HEK293 (cell line): ENCODE measurements at regions not wholly inside any gene's neighbourhood (a gene's known extent, or its start where the extent isn't known, plus 50 kb on each side); places are given as distances from the start of the nearest gene placed in this dataset.

ENCODE experiments used
- CTCF ChIA-PET: fragments of 350-600 bp; formaldehyde crosslinking; extraction: SDS; loops from one replicate; lab custom pipeline; 2021; ENCODE audit warnings: antibody characterized with exemption; lab: Yijun Ruan, JAX
- POLR2A ChIA-PET: fragments of 300-600 bp; formaldehyde crosslinking; extraction: SDS; loops from one replicate; lab custom pipeline; 2020; ENCODE audit warnings: antibody characterized with exemption, inconsistent platforms; lab: Yijun Ruan, JAX
- H3K27ac ChIP-seq: fragments of 200-500 bp; sonication (Bioruptor generic); 2 replicates; pipeline ENCODE4 v1.5.1; 2014; ENCODE audit warnings: low read depth, low read length, control low read depth, inconsistent platforms; ENCODE audit errors: extremely low read depth
- H3K36me3 ChIP-seq, 2 experiments: fragments of 200-500 bp in 1 of 2; sonication (Bioruptor generic) in 1 of 2; 1 replicate in 1 of 2; 2 replicates in 1 of 2; pipeline ENCODE4 v1.5.1; 2014 to 2017; ENCODE audit warnings: inconsistent platforms in 2 of 2, low read length in 2 of 2; ENCODE audit not compliant: control insufficient read depth in 2 of 2, insufficient read depth in 1 of 2
- H3K4me1 ChIP-seq: fragments of 200-500 bp; sonication (Bioruptor generic); 2 replicates; pipeline ENCODE4 v1.5.1; 2014; ENCODE audit warnings: mild to moderate bottlenecking, low read length, inconsistent platforms; ENCODE audit not compliant: control insufficient read depth, insufficient read depth
- H3K4me3 ChIP-seq: 2 replicates; pipeline ENCODE4 v1.5.1; 2011; ENCODE audit warnings: low read depth, mild to moderate bottlenecking, control low read depth, low read length, moderate library complexity
- H3K9me3 ChIP-seq: fragments of 200-500 bp; sonication (Bioruptor generic); 2 replicates; pipeline ENCODE4 v1.5.1; 2014; ENCODE audit warnings: low read depth, low read length, inconsistent platforms; ENCODE audit not compliant: control insufficient read depth, insufficient read depth
- BCL6B ChIP-seq: fragments of 450-650 bp; formaldehyde crosslinking; IDR thresholded peaks from 2 replicates; pipeline ENCODE4 v1.5.1; 2017; ENCODE audit warnings: missing biosample characterization, missing genetic modification characterization
- GLI4 ChIP-seq: fragments of 450-650 bp; formaldehyde crosslinking; IDR thresholded peaks from 2 replicates; pipeline ENCODE4 v1.5.1; 2016; ENCODE audit warnings: missing biosample characterization, missing genetic modification characterization
- HOXA7 ChIP-seq: sonication (generic); formaldehyde crosslinking; IDR thresholded peaks from 2 replicates; pipeline ENCODE4 v1.8.1; 2022; ENCODE audit warnings: missing genetic modification reagents, borderline replicate concordance
- KLF9 ChIP-seq: fragments of 450-650 bp; formaldehyde crosslinking; IDR thresholded peaks from 2 replicates; pipeline ENCODE4 v1.5.1; 2016; ENCODE audit warnings: missing biosample characterization, missing genetic modification characterization, low read depth
- OSR2 ChIP-seq: fragments of 450-650 bp; formaldehyde crosslinking; IDR thresholded peaks from 2 replicates; pipeline ENCODE4 v1.5.1; 2016; ENCODE audit warnings: missing biosample characterization, missing genetic modification characterization
- TRIM28 ChIP-seq: IDR thresholded peaks from 2 replicates; pipeline ENCODE4 v1.6.1; 2011; ENCODE audit warnings: low read length, control low read depth, borderline replicate concordance
- WT1 ChIP-seq: fragments of 450-650 bp; formaldehyde crosslinking; IDR thresholded peaks from 2 replicates; pipeline ENCODE4 v1.5.1; 2016; ENCODE audit warnings: missing biosample characterization, missing genetic modification characterization
- ZBTB20 ChIP-seq: fragments of 450-650 bp; formaldehyde crosslinking; IDR thresholded peaks from 2 replicates; pipeline ENCODE4 v1.5.1; 2016; ENCODE audit warnings: missing biosample characterization, missing genetic modification characterization
- ZBTB48 ChIP-seq: fragments of 450-650 bp; formaldehyde crosslinking; IDR thresholded peaks from 2 replicates; pipeline ENCODE4 v1.5.1; 2016; ENCODE audit warnings: missing biosample characterization, missing genetic modification characterization
- ZEB2 ChIP-seq: fragments of 450-650 bp; formaldehyde crosslinking; IDR thresholded peaks from 2 replicates; pipeline ENCODE4 v1.5.1; 2016; ENCODE audit warnings: missing biosample characterization, missing genetic modification characterization
- ZNF132 ChIP-seq: fragments of 450-650 bp; formaldehyde crosslinking; IDR thresholded peaks from 2 replicates; pipeline ENCODE4 v1.5.1; 2017; ENCODE audit warnings: missing biosample characterization, missing genetic modification characterization, borderline replicate concordance
- ZNF148 ChIP-seq: fragments of 450-650 bp; formaldehyde crosslinking; IDR thresholded peaks from 2 replicates; pipeline ENCODE4 v1.5.0; 2017; ENCODE audit warnings: missing biosample characterization, missing genetic modification characterization, borderline replicate concordance
- ZNF157 ChIP-seq: fragments of 450-650 bp; formaldehyde crosslinking; IDR thresholded peaks from 2 replicates; pipeline ENCODE4 v1.5.1; 2016; ENCODE audit warnings: missing biosample characterization, missing genetic modification characterization
- ZNF169 ChIP-seq: fragments of 450-650 bp; formaldehyde crosslinking; IDR thresholded peaks from 2 replicates; pipeline ENCODE4 v1.5.1; 2016; ENCODE audit warnings: missing biosample characterization, missing genetic modification characterization
- ZNF175 ChIP-seq: fragments of 450-650 bp; formaldehyde crosslinking; IDR thresholded peaks from 2 replicates; pipeline ENCODE4 v1.5.1; 2016; ENCODE audit warnings: missing biosample characterization, missing genetic modification characterization
- ZNF2 ChIP-seq: fragments of 450-650 bp; formaldehyde crosslinking; IDR thresholded peaks from 2 replicates; pipeline ENCODE4 v1.5.1; 2016; ENCODE audit warnings: missing biosample characterization, missing genetic modification characterization
- ZNF214 ChIP-seq: fragments of 450-650 bp; formaldehyde crosslinking; IDR thresholded peaks from 2 replicates; pipeline ENCODE4 v1.5.1; 2017; ENCODE audit warnings: missing biosample characterization, mild to moderate bottlenecking, missing genetic modification characterization, borderline replicate concordance
- ZNF221 ChIP-seq: fragments of 450-650 bp; formaldehyde crosslinking; IDR thresholded peaks from 2 replicates; pipeline ENCODE4 v1.5.1; 2017; ENCODE audit warnings: missing biosample characterization, missing genetic modification characterization, borderline replicate concordance
- ZNF280C ChIP-seq: fragments of 450-650 bp; formaldehyde crosslinking; IDR thresholded peaks from 2 replicates; pipeline ENCODE4 v1.5.1; 2016; ENCODE audit warnings: missing biosample characterization, missing genetic modification characterization
- ZNF350 ChIP-seq: fragments of 450-650 bp; formaldehyde crosslinking; IDR thresholded peaks from 2 replicates; pipeline ENCODE4 v1.5.0; 2017; ENCODE audit warnings: missing biosample characterization, mild to moderate bottlenecking, missing genetic modification characterization
- ZNF423 ChIP-seq: fragments of 450-650 bp; formaldehyde crosslinking; IDR thresholded peaks from 2 replicates; pipeline ENCODE4 v1.5.1; 2016; ENCODE audit warnings: missing biosample characterization, missing genetic modification characterization
- ZNF426 ChIP-seq: fragments of 450-650 bp; formaldehyde crosslinking; IDR thresholded peaks from 2 replicates; pipeline ENCODE4 v1.5.1; 2017; ENCODE audit warnings: missing biosample characterization, missing genetic modification characterization, mild to moderate bottlenecking, inconsistent platforms, moderate library complexity
- ZNF48 ChIP-seq: fragments of 450-650 bp; formaldehyde crosslinking; IDR thresholded peaks from 2 replicates; pipeline ENCODE4 v1.5.1; 2016; ENCODE audit warnings: missing biosample characterization, missing genetic modification characterization
- ZNF488 ChIP-seq: fragments of 450-650 bp; formaldehyde crosslinking; IDR thresholded peaks from 2 replicates; pipeline ENCODE4 v1.5.1; 2016; ENCODE audit warnings: missing biosample characterization, missing genetic modification characterization
- ZNF624 ChIP-seq: fragments of 450-650 bp; formaldehyde crosslinking; IDR thresholded peaks from 2 replicates; pipeline ENCODE4 v1.5.1; 2017; ENCODE audit warnings: missing biosample characterization, missing genetic modification characterization
- ZNF658 ChIP-seq: fragments of 450-650 bp; formaldehyde crosslinking; IDR thresholded peaks from 2 replicates; pipeline ENCODE4; 2016; ENCODE audit warnings: missing biosample characterization, missing genetic modification characterization
- ZNF692 ChIP-seq: fragments of 450-650 bp; formaldehyde crosslinking; IDR thresholded peaks from 2 replicates; pipeline ENCODE4 v1.5.1; 2016; ENCODE audit warnings: missing biosample characterization, missing genetic modification characterization
- ZNF785 ChIP-seq: fragments of 450-650 bp; formaldehyde crosslinking; IDR thresholded peaks from 2 replicates; pipeline ENCODE4 v1.5.1; 2016; ENCODE audit warnings: missing biosample characterization, missing genetic modification characterization
- ZNF791 ChIP-seq: fragments of 450-650 bp; formaldehyde crosslinking; IDR thresholded peaks from 2 replicates; pipeline ENCODE4 v1.5.1; 2016; ENCODE audit warnings: missing biosample characterization, missing genetic modification characterization
- ZSCAN30 ChIP-seq: fragments of 450-650 bp; IDR thresholded peaks from 2 replicates; pipeline ENCODE4 v1.5.1; 2018; ENCODE audit warnings: missing biosample characterization, mild to moderate bottlenecking, missing genetic modification characterization, moderate library complexity

- ChIA-PET CTCF (interaction anchor here (0.6 to 0.8 kb wide), 3 partner anchors 19 to 1958 kb away, joined by 3 to 4 read pairs (median 3); no protein-coding TSS in a partner anchor), POLR2A (no interaction called here)
- H3K36me3 ChIP-seq: no peaks in the 10 kb centered on the region
- H3K4me1 ChIP-seq: no peaks in the 10 kb centered on the region
- H3K4me3 ChIP-seq: no peak overlapping the region
- TF ChIP-seq KLF9 (no peak), ZSCAN30 (tag by site-specific recombination) (no peak), ZNF132 (tag by site-specific recombination) (no peak), ZNF658 (no peak), ZNF624 (tag by site-specific recombination) (no peak), GLI4 (tag by site-specific recombination) (no peak), ZNF280C (tag by site-specific recombination) (no peak), ZNF214 (tag by site-specific recombination) (no peak), ZNF426 (tag by site-specific recombination) (no peak), ZNF221 (tag by site-specific recombination) (no peak), ZNF2 (no peak), ZNF175 (tag by site-specific recombination) (no peak), ZBTB48 (no peak), ZNF48 (no peak), TRIM28 (no peak), ZNF157 (no peak), OSR2 (no peak), ZNF169 (no peak), BCL6B (tag by site-specific recombination) (no peak)
- TF ChIP-seq, all 188 proteins: peak for 0
- Histone ChIP-seq H3K9me3 (no peaks in the 10 kb centered on the region), H3K27ac (no peak overlapping the region)
These were observed 127.9 kb downstream of the DHX15 start for GRCh38 chr4:24456431-24456830.

GRCh38 chr4:24453951-24454350 is 130.4 kb downstream of the DHX15 start:
- Histone ChIP-seq H3K27ac (no peak overlapping the region), H3K36me3 (no peaks in the 10 kb centered on the region), H3K4me3 (no peak overlapping the region), H3K4me1 (no peaks in the 10 kb centered on the region), H3K9me3 (no peaks in the 10 kb centered on the region)
- POLR2A ChIA-PET: no interaction called here
- CTCF ChIA-PET: interaction anchor here (0.6 to 0.7 kb wide), 2 partner anchors 7 to 452 kb away, joined by 3 to 4 read pairs; no protein-coding TSS in a partner anchor
- TF ChIP-seq ZNF791 (no peak), ZNF785 (tag by site-specific recombination) (no peak), ZBTB20 (tag by site-specific recombination) (no peak), WT1 (tag by site-specific recombination) (no peak), ZNF692 (tag by site-specific recombination) (no peak), ZNF488 (tag by site-specific recombination) (no peak), ZNF148 (tag by site-specific recombination) (no peak), ZNF350 (tag by site-specific recombination) (no peak), ZNF423 (tag by site-specific recombination) (no peak), HOXA7 (CRISPR knock-in tag) (no peak), ZEB2 (tag by site-specific recombination) (no peak)
